K562 (cell line): ENCODE measurements at regions not wholly inside any gene's neighbourhood (a gene's known extent, or its start where the extent isn't known, plus 50 kb on each side); places are given as distances from the start of the nearest gene placed in this dataset.

ENCODE experiments used
- ATAC-seq: fragments of 200-7000 bp; cut with Tn5 transposase; 3 replicates; pipeline ENCODE4 v1.9.1; 2020; ENCODE audit warnings: moderate library complexity
- BruUV-seq: library from RNA; stranded (reverse); fragments of 400-500 nt; replicated peaks from 2 replicates; lab custom pipeline; 2021; lab: Mats Ljungman, UMichigan
- CTCF ChIA-PET: fragments of 300-600 bp; formaldehyde crosslinking; extraction: SDS; loops from one replicate; lab custom pipeline; 2021; ENCODE audit warnings: low intra/inter-chr PET ratio; lab: Yijun Ruan, JAX
- POLR2A ChIA-PET: fragments of 300-600, 350-650 bp; sonication (Branson Sonifier 250); formaldehyde crosslinking; extraction: SDS; loops from one replicate; lab custom pipeline; 2021; ENCODE audit warnings: antibody characterized with exemption, inconsistent platforms; lab: Yijun Ruan, JAX
- DNase-seq, 4 experiments: peaks; one replicate each; pipeline versions ENCODE4 v3.0.0 to v3.0.0-alpha.2; 2011 to 2018; ENCODE audit warnings: low spot score in 3 of 4, mixed read lengths in 3 of 4; ENCODE audit errors: extremely low read depth in 1 of 4
- FAIRE-seq: peaks from 2 replicates; lab custom pipeline; 2011; peaks lifted over from hg19 to GRCh38; lab: Jason Lieb, UNC
- H2AFZ ChIP-seq: 2 replicates; pipeline ENCODE4 v1.6.0; 2011; ENCODE audit warnings: low read depth, low read length, control low read depth, inconsistent platforms
- H3K27ac ChIP-seq: fragments of 200-600 bp; 3 replicates; pipeline ENCODE4 v1.8.0; 2011; ENCODE audit warnings: low read depth, mild to moderate bottlenecking, control low read depth, inconsistent platforms, low read length, moderate library complexity, mixed read lengths; ENCODE audit errors: extremely low read depth
- H3K27me3 ChIP-seq, 2 experiments: fragments of 300-600 bp in 1 of 2; 2 replicates in 1 of 2; 3 replicates in 1 of 2; pipeline versions ENCODE4 v1.6.0 to v1.8.0; 2011; ENCODE audit warnings: inconsistent platforms in 2 of 2, low read length in 2 of 2, mild to moderate bottlenecking in 1 of 2, mixed read lengths in 1 of 2, moderate library complexity in 1 of 2; ENCODE audit not compliant: control insufficient read depth in 2 of 2, insufficient read depth in 2 of 2
- H3K36me3 ChIP-seq: fragments of 300-600 bp; 3 replicates; pipeline ENCODE4 v1.8.0; 2011; ENCODE audit warnings: mild to moderate bottlenecking, low read length, inconsistent platforms; ENCODE audit not compliant: control insufficient read depth, insufficient read depth
- H3K4me1 ChIP-seq, 2 experiments: fragments of 200-600 bp in 1 of 2; replicated peaks in 1 of 2; 2 replicates in 1 of 2; 3 replicates in 1 of 2; pipeline versions ENCODE4 v1.5.1 to v1.8.0; 2011; ENCODE audit warnings: inconsistent platforms in 2 of 2, low read length in 2 of 2, mild to moderate bottlenecking in 1 of 2, mixed read lengths in 1 of 2, moderate library complexity in 1 of 2; ENCODE audit not compliant: control insufficient read depth in 2 of 2, insufficient read depth in 2 of 2
- H3K4me2 ChIP-seq: 2 replicates; pipeline ENCODE4 v1.6.1; 2011; ENCODE audit warnings: low read length, control low read depth, inconsistent platforms, mixed read lengths; ENCODE audit not compliant: insufficient read depth
- H3K4me3 ChIP-seq: fragments of 200-600 bp; sonication (generic), shearing (Covaris generic); 2 replicates; pipeline ENCODE4 v1.5.1; 2016; ENCODE audit warnings: control low read depth, inconsistent platforms
- H3K79me2 ChIP-seq: fragments of 200-600 bp; 3 replicates; pipeline ENCODE4 v1.8.0; 2011; ENCODE audit warnings: low read length, inconsistent platforms; ENCODE audit not compliant: control insufficient read depth, insufficient read depth
- H3K9ac ChIP-seq, 2 experiments: 2 replicates each; pipeline versions ENCODE4 v1.6.0 to v1.6.1; 2011; ENCODE audit warnings: low read depth in 2 of 2, low read length in 2 of 2, control low read depth in 1 of 2, inconsistent platforms in 1 of 2, mild to moderate bottlenecking in 1 of 2, mixed read lengths in 1 of 2; ENCODE audit not compliant: insufficient read depth in 1 of 2
- H3K9me1 ChIP-seq: one replicate; pipeline ENCODE4 v1.6.0; 2011; ENCODE audit warnings: inconsistent platforms, mild to moderate bottlenecking, low read length, moderate library complexity; ENCODE audit not compliant: control insufficient read depth, insufficient read depth
- H3K9me3 ChIP-seq: replicated peaks from 2 replicates; pipeline ENCODE4 v1.5.1; 2011; ENCODE audit warnings: low read depth, low read length, inconsistent platforms; ENCODE audit not compliant: control insufficient read depth, insufficient read depth
- H4K20me1 ChIP-seq: replicated peaks from 2 replicates; pipeline ENCODE4 v1.6.1; 2011; ENCODE audit warnings: low read length, inconsistent platforms, mixed read lengths; ENCODE audit not compliant: control insufficient read depth, insufficient read depth
- ARHGAP35 ChIP-seq: fragments of 450-650 bp; IDR thresholded peaks from 2 replicates; pipeline ENCODE4 v1.6.1; 2018; ENCODE audit not compliant: partially characterized antibody
- BMI1 ChIP-seq: fragments of 150-350 bp; IDR thresholded peaks from 2 replicates; pipeline ENCODE4 v1.6.1; 2014; ENCODE audit warnings: low read length
- HNRNPL ChIP-seq: fragments of 200-400 bp; formaldehyde crosslinking; IDR thresholded peaks from 2 replicates; pipeline ENCODE4 v1.6.1; 2017; ENCODE audit warnings: low read depth, mild to moderate bottlenecking, low read length
- MBD1 ChIP-seq: fragments of 250-450 bp; sonication (Bioruptor Pico); IDR thresholded peaks from 2 replicates; pipeline ENCODE4 v1.8.0; 2022; ENCODE audit warnings: inconsistent platforms
- NKRF ChIP-seq: fragments of 450-650 bp; IDR thresholded peaks from 2 replicates; pipeline ENCODE4 v1.6.1; 2016; ENCODE audit warnings: borderline replicate concordance
- NR3C1 ChIP-seq: sonication (generic); formaldehyde crosslinking; IDR thresholded peaks from 2 replicates; pipeline ENCODE4 v1.8.1; 2022; ENCODE audit warnings: missing genetic modification reagents
- PTBP1 ChIP-seq: fragments of 200-400 bp; formaldehyde crosslinking; IDR thresholded peaks from 2 replicates; pipeline ENCODE4 v1.6.1; 2017; ENCODE audit warnings: low read depth, low read length
- RBM17 ChIP-seq: fragments of 200-400 bp; formaldehyde crosslinking; IDR thresholded peaks from 2 replicates; pipeline ENCODE4 v1.6.1; 2017; ENCODE audit warnings: low read depth, mild to moderate bottlenecking, low read length, borderline replicate concordance
- TAF1 ChIP-seq: IDR thresholded peaks from 2 replicates; pipeline ENCODE4 v1.6.1; 2011; ENCODE audit warnings: mild to moderate bottlenecking, low read length, moderate library complexity; ENCODE audit not compliant: insufficient read depth, control insufficient read depth, severe bottlenecking; ENCODE audit errors: extremely low read depth
- ZFP1 ChIP-seq: fragments of 450-650 bp; formaldehyde crosslinking; IDR thresholded peaks from 2 replicates; pipeline ENCODE4 v1.4.0; 2020; ENCODE audit warnings: mild to moderate bottlenecking, mixed read lengths
- ZFP30 ChIP-seq: fragments of 250-450 bp; sonication (Bioruptor Pico); IDR thresholded peaks from 2 replicates; pipeline ENCODE4 v1.8.0; 2022; ENCODE audit warnings: moderate library complexity, mild to moderate bottlenecking, inconsistent platforms, borderline replicate concordance
- ZNF347 ChIP-seq: fragments of 450-650 bp; formaldehyde crosslinking; IDR thresholded peaks from 2 replicates; pipeline ENCODE4 v1.4.0; 2020; ENCODE audit warnings: low read depth, mild to moderate bottlenecking, moderate library complexity
- ZNF780A ChIP-seq: fragments of 250-450 bp; sonication (Bioruptor Pico); IDR thresholded peaks from 2 replicates; pipeline ENCODE4 v1.5.0; 2021; ENCODE audit warnings: mild to moderate bottlenecking
- WGBS: fragments of 100-300 bp; shearing (Covaris generic); methylation state at CpG from one replicate; pipeline ENCODE4 v1.1.6; 2016; ENCODE audit warnings: low coverage, mixed read lengths; ENCODE audit not compliant: insufficient coverage; ENCODE audit errors: missing lambda C conversion rate; 5-methylcytosine and 5-hydroxymethylcytosine counted together
- in situ Hi-C: fragments of 300-500 bp; cut with MboI; formaldehyde crosslinking; loops from 4 replicates; pipeline ENCODE4 v1.15.0; 2018; ENCODE audit warnings: inconsistent platforms, mixed read lengths
- intact Hi-C: fragments of 100-400 bp; cut with micrococcal nuclease; formaldehyde crosslinking; loops from 2 replicates; pipeline ENCODE4 v1.14.2; 2022
- TF ChIP-seq, protein P1 (sequence below): sonication (generic); formaldehyde crosslinking; IDR thresholded peaks from 2 replicates; pipeline ENCODE4 v1.8.0; 2022; ENCODE audit warnings: mild to moderate bottlenecking, low read depth, missing genetic modification reagents

DNA sequence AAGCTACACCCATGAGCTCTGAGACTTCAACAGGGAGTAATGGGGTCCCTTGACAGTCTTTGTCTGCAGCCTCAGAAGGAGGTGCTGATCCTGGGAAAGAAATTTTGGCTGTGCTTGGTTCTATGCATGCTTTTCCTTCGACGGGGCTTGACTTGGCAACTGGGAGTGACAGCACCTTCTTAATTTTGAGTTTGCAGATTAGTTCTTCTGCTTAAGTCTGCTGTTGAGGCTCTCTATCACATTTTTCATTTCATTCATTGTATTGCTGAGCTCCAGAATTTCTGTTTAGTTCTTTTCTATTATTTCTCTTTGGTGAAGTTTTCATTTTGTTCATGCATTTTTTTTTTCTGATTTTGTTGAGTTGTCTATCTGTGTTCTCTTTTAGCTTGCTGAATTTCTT, 125.6 kb downstream of the SNX19 start:
- no peak overlapping the region for H3K9ac ChIP-seq
- 0% methylated on average over 2 of the region's 2 CpGs for WGBS
- no peak for FAIRE-seq
- POLR2A ChIA-PET = no interaction called here
- TF ChIP-seq PTBP1 (no peak), ZFP1 (no peak), MBD1 (CRISPR knock-in tag) (no peak), ZNF780A (CRISPR knock-in tag) (no peak), RBM17 (no peak)
- H3K27me3 ChIP-seq = no peaks in the 10 kb centered on the region
- no peak overlapping the region for H3K27ac ChIP-seq
- H3K79me2 ChIP-seq = no peaks in the 10 kb centered on the region
- H4K20me1 ChIP-seq = no peaks in the 10 kb centered on the region
- H3K4me1 ChIP-seq = no peaks in the 10 kb centered on the region
- in situ Hi-C loops = no loop called here
- H3K9me3 ChIP-seq = no peaks in the 10 kb centered on the region
- H3K4me3 ChIP-seq = no peak overlapping the region
- intact Hi-C loops = no loop called here
- ATAC-seq = no peak
- no peaks in the 10 kb centered on the region for H3K9me1 ChIP-seq
- no peak overlapping the region for H3K4me2 ChIP-seq
- BruUV-seq = no TSS peak
- H3K36me3 ChIP-seq = no peaks in the 10 kb centered on the region
- H2AFZ ChIP-seq = no peak overlapping the region
- no peak for DNase-seq
- CTCF ChIA-PET = no interaction called here

- no TSS peak for BruUV-seq
- no peaks in the 10 kb centered on the region for H3K36me3 ChIP-seq
- no peak overlapping the region for H3K9ac ChIP-seq
- no peaks in the 10 kb centered on the region for H3K9me3 ChIP-seq
- no peaks in the 10 kb centered on the region for H3K9me1 ChIP-seq
- no peaks in the 10 kb centered on the region for H3K4me1 ChIP-seq
- ChIA-PET POLR2A (no interaction called here), CTCF (interaction anchor here (0.6 kb wide), 1 partner anchor 629 kb away, joined by 4 read pairs; no protein-coding TSS in a partner anchor)
- DNase-seq (no peak), FAIRE-seq (no peak), ATAC-seq (no peak)
- no peak overlapping the region for H2AFZ ChIP-seq
- in situ Hi-C loops = no loop called here
- H3K27ac ChIP-seq = no peak overlapping the region
- no peaks in the 10 kb centered on the region for H4K20me1 ChIP-seq
- no peak overlapping the region for H3K4me2 ChIP-seq
- intact Hi-C loops = no loop called here
- H3K79me2 ChIP-seq = no peaks in the 10 kb centered on the region
- H3K27me3 ChIP-seq = no peaks in the 10 kb centered on the region
- no peak overlapping the region for H3K4me3 ChIP-seq
- TF ChIP-seq ZNF347 (CRISPR knock-in tag) (no peak), HNRNPL (no peak), TAF1 (no peak), ZFP30 (CRISPR knock-in tag) (no peak), NR3C1 (no peak), ARHGAP35 (no peak), BMI1 (no peak), NKRF (no peak)
- TF ChIP-seq, protein P1, sequence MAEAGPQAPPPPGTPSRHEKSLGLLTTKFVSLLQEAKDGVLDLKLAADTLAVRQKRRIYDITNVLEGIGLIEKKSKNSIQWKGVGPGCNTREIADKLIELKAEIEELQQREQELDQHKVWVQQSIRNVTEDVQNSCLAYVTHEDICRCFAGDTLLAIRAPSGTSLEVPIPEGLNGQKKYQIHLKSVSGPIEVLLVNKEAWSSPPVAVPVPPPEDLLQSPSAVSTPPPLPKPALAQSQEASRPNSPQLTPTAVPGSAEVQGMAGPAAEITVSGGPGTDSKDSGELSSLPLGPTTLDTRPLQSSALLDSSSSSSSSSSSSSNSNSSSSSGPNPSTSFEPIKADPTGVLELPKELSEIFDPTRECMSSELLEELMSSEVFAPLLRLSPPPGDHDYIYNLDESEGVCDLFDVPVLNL (CRISPR knock-in tag) = no peak
Observed at GRCh38 chr11:130792772-130793171, 123.5 kb downstream of the SNX19 start.
